GM23248 (cell line): ENCODE measurements at regions not wholly inside any gene's neighbourhood (a gene's known extent, or its start where the extent isn't known, plus 50 kb on each side); places are given as distances from the start of the nearest gene placed in this dataset.

ENCODE experiments used
- EZH2 ChIP-seq: fragments of 200-600 bp; sonication (generic); IDR thresholded peaks from 2 replicates; pipeline ENCODE4 v1.6.1; 2018; ENCODE audit warnings: antibody characterized with exemption, mild to moderate bottlenecking; ENCODE audit not compliant: insufficient read depth, poor library complexity, severe bottlenecking
- EZH2phosphoT487 ChIP-seq: fragments of 200-600 bp; sonication (generic); IDR thresholded peaks from 2 replicates; pipeline ENCODE4 v1.6.1; 2018; ENCODE audit warnings: antibody characterized with exemption, moderate library complexity, mild to moderate bottlenecking, low read depth; ENCODE audit not compliant: insufficient read depth

DNA sequence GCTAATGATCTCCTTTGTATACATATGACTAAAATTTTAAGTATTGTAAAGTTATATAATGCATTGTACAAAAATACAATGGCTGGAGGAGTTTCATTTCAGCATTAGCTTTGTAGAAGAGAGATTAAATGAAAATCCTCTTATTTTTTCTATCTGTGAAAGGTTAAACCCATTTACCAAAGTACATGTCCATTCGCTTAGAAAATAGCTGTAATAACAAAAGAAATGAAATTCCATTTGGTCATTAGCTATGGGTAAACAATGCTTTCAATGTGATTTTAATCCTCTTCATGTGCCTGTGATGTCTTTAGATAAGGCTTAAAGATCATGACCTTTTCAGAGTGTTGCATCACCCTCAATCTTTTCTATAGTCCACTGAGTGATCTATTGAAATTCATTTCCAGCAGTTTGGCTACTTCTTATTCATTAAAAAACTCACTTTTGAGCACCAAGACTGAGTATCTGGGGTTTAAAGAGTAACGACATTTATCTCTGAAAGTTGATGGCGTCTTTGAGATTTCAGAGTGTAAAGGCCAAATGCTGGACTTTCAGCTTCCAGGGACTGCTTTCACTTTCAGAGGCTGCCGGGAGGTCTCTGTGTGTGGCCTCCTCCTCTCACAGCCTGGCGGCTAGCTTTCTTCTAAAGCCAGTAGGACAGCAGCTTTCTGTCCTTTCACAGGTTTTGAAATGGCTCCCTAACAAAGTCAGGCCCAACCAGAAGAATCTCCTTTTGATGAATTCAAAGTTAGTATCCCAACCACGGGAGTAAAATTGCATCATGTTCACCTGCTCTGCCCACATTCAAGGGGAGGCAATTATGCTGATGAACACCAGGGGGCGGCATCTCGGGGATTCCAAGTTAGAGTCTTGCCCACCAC lies 701.4 kb upstream of the COBL start:
- TF ChIP-seq EZH2, result no peak
- TF ChIP-seq EZH2phosphoT487, result no peak
